Hindlimb muscle (tissue), 1 donor: ENCODE measurements at regions not wholly inside any gene's neighbourhood (a gene's known extent, or its start where the extent isn't known, plus 50 kb on each side); places are given as distances from the start of the nearest gene placed in this dataset.

Experiments used
- DNase-seq: peaks from one replicate; pipeline ENCODE4 v3.0.0-alpha.2; 2013

GRCh38 chr5:81855591-81855990, 104.7 kb upstream of the SSBP2 start:
- no peak for DNase-seq

- no peak for DNase-seq
Observed at GRCh38 chr5:81854915-81855314, 104.0 kb upstream of the SSBP2 start.

GRCh38 chr5:81854485-81854884, 103.6 kb upstream of the SSBP2 start:
- no peak for DNase-seq

- DNase-seq: no peak
Observed at GRCh38 chr5:81853030-81853357, 102.1 kb upstream of the SSBP2 start.

- no peak for DNase-seq
Observed at GRCh38 chr5:81852291-81853029, 101.6 kb upstream of the SSBP2 start.

GRCh38 chr5:81851481-81852178, 100.7 kb upstream of the SSBP2 start:
- peak; percentile 98 for DNase-seq

- DNase-seq: no peak
Observed at GRCh38 chr5:81850501-81851357, 99.8 kb upstream of the SSBP2 start.

GRCh38 chr5:81849770-81850367, 99.0 kb upstream of the SSBP2 start:
- no peak for DNase-seq

- DNase-seq: no peak
Observed at GRCh38 chr5:81848362-81848880, 97.5 kb upstream of the SSBP2 start.

GRCh38 chr5:81846301-81846700, 95.4 kb upstream of the SSBP2 start:
- DNase-seq: no peak

GRCh38 chr5:81843845-81844244, 92.9 kb upstream of the SSBP2 start:
- no peak for DNase-seq

- DNase-seq: no peak
Observed at GRCh38 chr5:81842795-81843398, 92.0 kb upstream of the SSBP2 start.

GRCh38 chr5:81839034-81839433, 88.1 kb upstream of the SSBP2 start:
- DNase-seq: no peak

GRCh38 chr5:81838307-81838906, 87.5 kb upstream of the SSBP2 start:
- no peak for DNase-seq

- no peak for DNase-seq
Observed at GRCh38 chr5:81837667-81838306, 86.9 kb upstream of the SSBP2 start.

GRCh38 chr5:81835814-81836367, 85.0 kb upstream of the SSBP2 start:
- no peak for DNase-seq

- no peak for DNase-seq
Observed at GRCh38 chr5:81834021-81834660, 83.2 kb upstream of the SSBP2 start.

GRCh38 chr5:81830596-81830995, 79.7 kb upstream of the SSBP2 start:
- DNase-seq: no peak

GRCh38 chr5:81829242-81829641, 78.3 kb upstream of the SSBP2 start:
- no peak for DNase-seq

- no peak for DNase-seq
Observed at GRCh38 chr5:81827500-81827899, 76.6 kb upstream of the SSBP2 start.

GRCh38 chr5:81826128-81826527, 75.2 kb upstream of the SSBP2 start:
- DNase-seq: no peak
